ENCODE measurements at regions not wholly inside any gene's neighbourhood (a gene's known extent, or its start where the extent isn't known, plus 50 kb on each side); places are given as distances from the start of the nearest gene placed in this dataset.

DNA sequence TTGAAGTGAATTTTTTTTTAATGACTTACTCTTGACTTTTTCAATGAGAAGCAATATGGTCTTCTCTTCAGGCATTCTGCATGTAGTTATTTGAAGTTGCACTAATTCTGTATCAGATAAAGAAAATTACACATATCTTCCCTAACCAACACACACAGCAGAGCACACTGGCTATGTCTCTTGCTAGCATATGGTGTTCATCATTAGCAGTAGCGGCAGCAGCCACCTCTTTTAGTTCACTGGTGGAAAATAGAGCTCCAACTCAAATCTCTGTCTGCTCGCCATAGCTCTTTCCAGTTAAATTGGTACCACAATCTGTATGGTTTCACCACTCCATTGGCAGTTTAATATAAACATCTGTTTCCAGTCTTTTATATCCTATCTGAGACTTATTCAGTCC is 278.1 kb upstream of the ZEB2 start:
- ChIA-PET CTCF (interaction anchor here (1.0 kb wide), 1 partner anchor 18 kb away, joined by 3 read pairs; no protein-coding TSS in a partner anchor), POLR2A (no interaction called here)
- 97% methylated on average over 2 of the region's 2 CpGs for WGBS (ENCODE audit: insufficient coverage)

GRCh38 chr2:144796936-144797335 is 277.0 kb upstream of the ZEB2 start:
- ChIA-PET POLR2A (no interaction called here), CTCF (interaction anchor here (1.5 kb wide), 1 partner anchor 12 kb away, joined by 4 read pairs; no protein-coding TSS in a partner anchor)
- DNase-seq: no peak
- Histone ChIP-seq H3K27me3 (replicated peaks in 2 of 5; ENCODE audit: control insufficient read depth in 4 of 5, insufficient read depth in 5 of 5, low read length in 4 of 5) (no peaks in the 10 kb centered on the region), H3K27ac (ENCODE audit: insufficient read depth in 1 of 2, low read depth in 1 of 2, low read length in 2 of 2, poor library complexity in 1 of 2, severe bottlenecking in 2 of 2) (no peak overlapping the region), H3K4me3 (ENCODE audit: control insufficient read depth in 1 of 7, extremely low read depth in 1 of 7, insufficient read depth in 4 of 7, low read depth in 2 of 7, low read length in 6 of 7) (no peak overlapping the region), H3K4me1 (ENCODE audit: control extremely low read depth in 1 of 4, control insufficient read depth in 4 of 4, insufficient read depth in 4 of 4, low read length in 3 of 4) (no peaks in the 10 kb centered on the region), H3K9me3 (ENCODE audit: control extremely low read depth in 1 of 5, control insufficient read depth in 4 of 5, insufficient read depth in 2 of 5, low read depth in 1 of 5, low read length in 4 of 5) (no peaks in the 10 kb centered on the region), H3K36me3 (ENCODE audit: control insufficient read depth in 4 of 4, insufficient read depth in 4 of 4, low read length in 3 of 4) (no peaks in the 10 kb centered on the region)
- 100% methylated on average over 1 of the region's 3 CpGs for WGBS (ENCODE audit: insufficient coverage)

More for the DNA sequence above, 278.1 kb upstream of the ZEB2 start:
- Histone ChIP-seq H3K27me3 (replicated peaks in 2 of 5; ENCODE audit: control insufficient read depth in 4 of 5, insufficient read depth in 5 of 5, low read length in 4 of 5) (no peaks in the 10 kb centered on the region), H3K27ac (ENCODE audit: insufficient read depth in 1 of 2, low read depth in 1 of 2, low read length in 2 of 2, poor library complexity in 1 of 2, severe bottlenecking in 2 of 2) (no peak overlapping the region), H3K9me3 (ENCODE audit: control extremely low read depth in 1 of 5, control insufficient read depth in 4 of 5, insufficient read depth in 2 of 5, low read depth in 1 of 5, low read length in 4 of 5) (no peaks in the 10 kb centered on the region), H3K4me1 (ENCODE audit: control extremely low read depth in 1 of 4, control insufficient read depth in 4 of 4, insufficient read depth in 4 of 4, low read length in 3 of 4) (no peaks in the 10 kb centered on the region), H3K36me3 (ENCODE audit: control insufficient read depth in 4 of 4, insufficient read depth in 4 of 4, low read length in 3 of 4) (no peaks in the 10 kb centered on the region), H3K4me3 (ENCODE audit: control insufficient read depth in 1 of 7, extremely low read depth in 1 of 7, insufficient read depth in 4 of 7, low read depth in 2 of 7, low read length in 6 of 7) (no peak overlapping the region)
- DNase-seq: no peak

DNA sequence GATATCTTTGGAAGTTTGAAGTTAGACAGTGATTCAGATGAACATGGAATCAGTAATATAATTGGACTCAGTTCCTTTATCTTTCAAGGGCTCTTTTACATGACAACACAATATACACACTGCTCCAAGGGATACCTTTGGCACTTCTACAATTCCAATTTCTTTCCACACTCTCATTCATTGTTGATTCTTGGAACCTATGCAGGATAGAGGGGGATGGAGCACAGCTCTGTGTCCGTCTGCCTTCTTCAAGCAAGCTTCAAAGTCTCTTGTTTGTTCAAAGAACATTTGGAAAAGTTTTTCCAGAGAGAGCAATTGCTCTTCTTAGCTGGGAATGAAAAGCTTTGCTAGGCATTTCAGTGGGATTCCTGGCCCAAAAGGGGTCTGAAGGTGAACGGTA is 276.2 kb upstream of the ZEB2 start:
- Histone ChIP-seq H3K4me1 (ENCODE audit: control extremely low read depth in 1 of 4, control insufficient read depth in 4 of 4, insufficient read depth in 4 of 4, low read length in 3 of 4) (no peaks in the 10 kb centered on the region), H3K27me3 (replicated peaks in 2 of 5; ENCODE audit: control insufficient read depth in 4 of 5, insufficient read depth in 5 of 5, low read length in 4 of 5) (no peaks in the 10 kb centered on the region), H3K9me3 (ENCODE audit: control extremely low read depth in 1 of 5, control insufficient read depth in 4 of 5, insufficient read depth in 2 of 5, low read depth in 1 of 5, low read length in 4 of 5) (no peaks in the 10 kb centered on the region), H3K4me3 (ENCODE audit: control insufficient read depth in 1 of 7, extremely low read depth in 1 of 7, insufficient read depth in 4 of 7, low read depth in 2 of 7, low read length in 6 of 7) (no peak overlapping the region), H3K36me3 (ENCODE audit: control insufficient read depth in 4 of 4, insufficient read depth in 4 of 4, low read length in 3 of 4) (no peaks in the 10 kb centered on the region), H3K27ac (ENCODE audit: insufficient read depth in 1 of 2, low read depth in 1 of 2, low read length in 2 of 2, poor library complexity in 1 of 2, severe bottlenecking in 2 of 2) (no peak overlapping the region)
- POLR2A ChIA-PET: no interaction called here
- CTCF ChIA-PET: interaction anchor here (1.5 kb wide), 1 partner anchor 13 kb away, joined by 4 read pairs; no protein-coding TSS in a partner anchor
- 95% methylated on average over 2 of the region's 2 CpGs for WGBS (ENCODE audit: insufficient coverage)
- no peak for DNase-seq

DNA sequence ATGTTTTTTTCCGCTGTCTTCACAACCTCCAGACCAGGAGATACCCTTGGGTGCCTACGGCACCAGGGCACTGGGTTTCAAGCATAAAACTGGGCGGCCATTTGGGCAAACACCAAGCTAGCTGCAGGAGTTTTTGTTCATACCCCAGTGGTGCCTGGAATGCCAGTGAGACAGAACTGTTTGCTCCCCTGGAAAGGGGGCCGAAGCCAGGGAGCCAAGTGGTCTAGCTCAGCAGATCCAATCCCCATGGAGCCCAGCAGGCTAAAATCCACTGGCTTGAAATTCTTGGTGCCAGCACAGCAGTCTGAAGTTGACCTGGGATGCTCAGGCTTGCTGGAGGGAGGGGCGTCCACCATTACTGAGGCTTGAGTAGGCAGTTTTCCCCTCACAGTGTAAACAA is 265.3 kb upstream of the ZEB2 start:
- H3K9me3 ChIP-seq (ENCODE audit: control extremely low read depth in 1 of 5, control insufficient read depth in 4 of 5, insufficient read depth in 2 of 5, low read depth in 1 of 5, low read length in 4 of 5): no peaks in the 10 kb centered on the region
- ChIA-PET POLR2A (no interaction called here), CTCF (interaction anchor here (0.9 kb wide), 1 partner anchor 9 kb away, joined by 3 read pairs; no protein-coding TSS in a partner anchor)
- H3K27ac ChIP-seq (ENCODE audit: insufficient read depth in 1 of 2, low read depth in 1 of 2, low read length in 2 of 2, poor library complexity in 1 of 2, severe bottlenecking in 2 of 2): no peak overlapping the region
- no peak for DNase-seq
- H3K4me3 ChIP-seq (ENCODE audit: control insufficient read depth in 1 of 7, extremely low read depth in 1 of 7, insufficient read depth in 4 of 7, low read depth in 2 of 7, low read length in 6 of 7): no peak overlapping the region
- H3K36me3 ChIP-seq (ENCODE audit: control insufficient read depth in 4 of 4, insufficient read depth in 4 of 4, low read length in 3 of 4): no peaks in the 10 kb centered on the region
- WGBS (ENCODE audit: insufficient coverage): 100% methylated on average over 1 of the region's 5 CpGs
- no peaks in the 10 kb centered on the region for H3K4me1 ChIP-seq (ENCODE audit: control extremely low read depth in 1 of 4, control insufficient read depth in 4 of 4, insufficient read depth in 4 of 4, low read length in 3 of 4)
- H3K27me3 ChIP-seq (replicated peaks in 2 of 5; ENCODE audit: control insufficient read depth in 4 of 5, insufficient read depth in 5 of 5, low read length in 4 of 5): no peaks in the 10 kb centered on the region

- WGBS (ENCODE audit: insufficient coverage): 100% methylated on average over 2 of the region's 3 CpGs
- H3K27ac ChIP-seq (ENCODE audit: insufficient read depth in 1 of 2, low read depth in 1 of 2, low read length in 2 of 2, poor library complexity in 1 of 2, severe bottlenecking in 2 of 2): no peak overlapping the region
- H3K27me3 ChIP-seq (replicated peaks in 2 of 5; ENCODE audit: control insufficient read depth in 4 of 5, insufficient read depth in 5 of 5, low read length in 4 of 5): no peaks in the 10 kb centered on the region
- H3K36me3 ChIP-seq (ENCODE audit: control insufficient read depth in 4 of 4, insufficient read depth in 4 of 4, low read length in 3 of 4): no peaks in the 10 kb centered on the region
- H3K4me3 ChIP-seq (ENCODE audit: control insufficient read depth in 1 of 7, extremely low read depth in 1 of 7, insufficient read depth in 4 of 7, low read depth in 2 of 7, low read length in 6 of 7): no peak overlapping the region
- ChIA-PET CTCF (no interaction called here), POLR2A (no interaction called here)
- no peaks in the 10 kb centered on the region for H3K4me1 ChIP-seq (ENCODE audit: control extremely low read depth in 1 of 4, control insufficient read depth in 4 of 4, insufficient read depth in 4 of 4, low read length in 3 of 4)
- peak in 2 of 3 donors; percentile 3 to 20 for DNase-seq
- no peaks in the 10 kb centered on the region for H3K9me3 ChIP-seq (ENCODE audit: control extremely low read depth in 1 of 5, control insufficient read depth in 4 of 5, insufficient read depth in 2 of 5, low read depth in 1 of 5, low read length in 4 of 5)
Measured at GRCh38 chr2:144780983-144781382, 261.1 kb upstream of the ZEB2 start.

- no peaks in the 10 kb centered on the region for H3K36me3 ChIP-seq (ENCODE audit: control insufficient read depth in 4 of 4, insufficient read depth in 4 of 4, low read length in 3 of 4)
- H3K27me3 ChIP-seq (replicated peaks in 2 of 5; ENCODE audit: control insufficient read depth in 4 of 5, insufficient read depth in 5 of 5, low read length in 4 of 5): no peaks in the 10 kb centered on the region
- H3K9me3 ChIP-seq (ENCODE audit: control extremely low read depth in 1 of 5, control insufficient read depth in 4 of 5, insufficient read depth in 2 of 5, low read depth in 1 of 5, low read length in 4 of 5): no peaks in the 10 kb centered on the region
- H3K4me3 ChIP-seq (ENCODE audit: control insufficient read depth in 1 of 7, extremely low read depth in 1 of 7, insufficient read depth in 4 of 7, low read depth in 2 of 7, low read length in 6 of 7): no peak overlapping the region
- H3K4me1 ChIP-seq (ENCODE audit: control extremely low read depth in 1 of 4, control insufficient read depth in 4 of 4, insufficient read depth in 4 of 4, low read length in 3 of 4): peaks cover 0 to 8% (median 5%) of the 10 kb centered on the region in 4 experiments
- CTCF ChIA-PET: interaction anchor here (1.0 kb wide), 1 partner anchor 8 kb away, joined by 3 read pairs; no protein-coding TSS in a partner anchor
- no peak for DNase-seq
- no peak overlapping the region for H3K27ac ChIP-seq (ENCODE audit: insufficient read depth in 1 of 2, low read depth in 1 of 2, low read length in 2 of 2, poor library complexity in 1 of 2, severe bottlenecking in 2 of 2)
- POLR2A ChIA-PET: interaction anchor here (0.7 kb wide), 1 partner anchor 1713 kb away, joined by 3 read pairs; no protein-coding TSS in a partner anchor
Measured at GRCh38 chr2:144776766-144777165, 256.8 kb upstream of the ZEB2 start.

- DNase-seq: peak; percentile 7 to 50 (median 48)
- Histone ChIP-seq H3K36me3 (ENCODE audit: control insufficient read depth in 4 of 4, insufficient read depth in 4 of 4, low read length in 3 of 4) (no peaks in the 10 kb centered on the region), H3K27me3 (replicated peaks in 2 of 5; ENCODE audit: control insufficient read depth in 4 of 5, insufficient read depth in 5 of 5, low read length in 4 of 5) (no peaks in the 10 kb centered on the region), H3K4me3 (ENCODE audit: control insufficient read depth in 1 of 7, extremely low read depth in 1 of 7, insufficient read depth in 4 of 7, low read depth in 2 of 7, low read length in 6 of 7) (no peak overlapping the region), H3K9me3 (ENCODE audit: control extremely low read depth in 1 of 5, control insufficient read depth in 4 of 5, insufficient read depth in 2 of 5, low read depth in 1 of 5, low read length in 4 of 5) (no peaks in the 10 kb centered on the region), H3K27ac (ENCODE audit: insufficient read depth in 1 of 2, low read depth in 1 of 2, low read length in 2 of 2, poor library complexity in 1 of 2, severe bottlenecking in 2 of 2) (no peak overlapping the region), H3K4me1 (ENCODE audit: control extremely low read depth in 1 of 4, control insufficient read depth in 4 of 4, insufficient read depth in 4 of 4, low read length in 3 of 4) (peaks cover 0 to 8% (median 5%) of the 10 kb centered on the region in 4 experiments)
- ChIA-PET CTCF (no interaction called here), POLR2A (no interaction called here)
Measured at GRCh38 chr2:144774809-144775208, 254.9 kb upstream of the ZEB2 start.

All from common myeloid progenitor, CD34-positive (primary cell).